HG03025 (cell line): ENCODE measurements at regions not wholly inside any gene's neighbourhood (a gene's known extent, or its start where the extent isn't known, plus 50 kb on each side); places are given as distances from the start of the nearest gene placed in this dataset.
"Not testable (repeated sequence)": the region's sequence is repeated elsewhere in the genome, so short reads cannot be mapped to it uniquely, and the experiment has no call there.

Experiments
- ATAC-seq: cut with Tn5 transposase; IDR thresholded peaks from one replicate; pipeline ENCODE4 v1.9.1; 2021; ENCODE audit warnings: mild to moderate bottlenecking, moderate library complexity; ENCODE audit not compliant: unreplicated experiment, low FRiP score

- no peak for ATAC-seq
Measured at GRCh38 chr13:86839221-86839620, 832.0 kb upstream of the SLITRK5 start.

- ATAC-seq, result no peak
Measured at GRCh38 chr13:86840250-86841191, 830.6 kb upstream of the SLITRK5 start.

GRCh38 chr13:86841264-86841663, 829.9 kb upstream of the SLITRK5 start:
- ATAC-seq, result no peak

GRCh38 chr13:86846501-86846900, 824.7 kb upstream of the SLITRK5 start:
- ATAC-seq, result no peak

- no peak for ATAC-seq
Measured at GRCh38 chr13:86848716-86849115, 822.5 kb upstream of the SLITRK5 start.

GRCh38 chr13:86856991-86857390, 814.2 kb upstream of the SLITRK5 start:
- ATAC-seq, result no peak

- ATAC-seq, result no peak
Measured at GRCh38 chr13:86858216-86858615, 813.0 kb upstream of the SLITRK5 start.

- no peak for ATAC-seq
Measured at GRCh38 chr13:86862137-86862536, 809.0 kb upstream of the SLITRK5 start.

GRCh38 chr13:86864376-86864775, 806.8 kb upstream of the SLITRK5 start:
- ATAC-seq, result no peak

- ATAC-seq, result no peak
Measured at GRCh38 chr13:86870444-86870843, 800.7 kb upstream of the SLITRK5 start.

GRCh38 chr13:86877441-86877840, 793.7 kb upstream of the SLITRK5 start:
- ATAC-seq, result no peak

- ATAC-seq, result no peak
Measured at GRCh38 chr13:86878781-86879180, 792.4 kb upstream of the SLITRK5 start.

GRCh38 chr13:86881390-86881789, 789.8 kb upstream of the SLITRK5 start:
- ATAC-seq, result no peak

- no peak for ATAC-seq
Measured at GRCh38 chr13:86882107-86882506, 789.1 kb upstream of the SLITRK5 start.

- ATAC-seq, result no peak
Measured at GRCh38 chr13:86882835-86883234, 788.3 kb upstream of the SLITRK5 start.

- ATAC-seq, result no peak
Measured at GRCh38 chr13:86892330-86892729, 778.8 kb upstream of the SLITRK5 start.

GRCh38 chr13:86900906-86901305, 770.3 kb upstream of the SLITRK5 start:
- no peak for ATAC-seq

- no peak for ATAC-seq
Measured at GRCh38 chr13:86906127-86906874, 764.9 kb upstream of the SLITRK5 start.

- no peak for ATAC-seq
Measured at GRCh38 chr13:86907156-86907555, 764.0 kb upstream of the SLITRK5 start.

GRCh38 chr13:86909318-86909717, 761.9 kb upstream of the SLITRK5 start:
- no peak for ATAC-seq

- no peak for ATAC-seq
Measured at GRCh38 chr13:86914757-86915156, 756.4 kb upstream of the SLITRK5 start.

- not testable (repeated sequence) for ATAC-seq
Measured at GRCh38 chr13:86917438-86917837, 753.7 kb upstream of the SLITRK5 start.
